OCI-LY1 (cell line): ENCODE measurements at regions not wholly inside any gene's neighbourhood (a gene's known extent, or its start where the extent isn't known, plus 50 kb on each side); places are given as distances from the start of the nearest gene placed in this dataset.

Experiments
- H2AFZ ChIP-seq: fragments of 200-600 bp; sonication (generic), shearing (Covaris generic); 2 replicates; pipeline ENCODE4 v1.6.0; 2014; ENCODE audit warnings: antibody characterized with exemption, mild to moderate bottlenecking, low read length
- H3F3A ChIP-seq: fragments of 200-600 bp; sonication (generic), shearing (Covaris generic); 2 replicates; pipeline ENCODE4 v1.6.0; 2014; ENCODE audit warnings: mild to moderate bottlenecking, antibody characterized with exemption, low read length, moderate library complexity; ENCODE audit not compliant: insufficient read depth
- H3K27ac ChIP-seq: fragments of 200-600 bp; sonication (generic); 2 replicates; pipeline ENCODE4 v1.5.1; 2014; ENCODE audit warnings: low read length, mixed run types, mild to moderate bottlenecking, low read depth; ENCODE audit not compliant: poor library complexity, severe bottlenecking
- H3K27me3 ChIP-seq: fragments of 200-600 bp; sonication (generic); 2 replicates; pipeline ENCODE4 v1.6.0; 2014; ENCODE audit warnings: antibody characterized with exemption, mild to moderate bottlenecking, low read length, moderate library complexity; ENCODE audit not compliant: insufficient read depth
- H3K36me3 ChIP-seq: fragments of 200-600 bp; sonication (generic); 2 replicates; pipeline ENCODE4 v1.6.1; 2014; ENCODE audit warnings: mild to moderate bottlenecking, antibody characterized with exemption, low read length, moderate library complexity, mixed read lengths; ENCODE audit not compliant: insufficient read depth
- H3K4me1 ChIP-seq: fragments of 200-600 bp; sonication (generic); 2 replicates; pipeline ENCODE4 v1.5.1; 2014; ENCODE audit warnings: mild to moderate bottlenecking, low read length, moderate library complexity; ENCODE audit not compliant: insufficient read depth, severe bottlenecking
- H3K4me2 ChIP-seq: fragments of 200-600 bp; sonication (generic), shearing (Covaris generic); 2 replicates; pipeline ENCODE4 v1.6.1; 2014; ENCODE audit warnings: low read length
- H3K4me3 ChIP-seq: fragments of 200-600 bp; sonication (generic); 2 replicates; pipeline ENCODE4 v1.5.1; 2014; ENCODE audit warnings: low read length, low read depth, mild to moderate bottlenecking, mixed read lengths; ENCODE audit not compliant: poor library complexity, severe bottlenecking
- H3K79me2 ChIP-seq: fragments of 200-600 bp; shearing (Covaris generic); 2 replicates; pipeline ENCODE4 v1.6.1; 2016; ENCODE audit warnings: mixed run types, low read length, mixed read lengths; ENCODE audit not compliant: insufficient read depth
- H3K9ac ChIP-seq: fragments of 200-600 bp; sonication (generic), shearing (Covaris generic); 2 replicates; pipeline ENCODE4 v1.6.1; 2014; ENCODE audit warnings: mild to moderate bottlenecking, low read length, mixed read lengths
- H3K9me2 ChIP-seq: fragments of 200-600 bp; sonication (generic), shearing (Covaris generic); 2 replicates; pipeline ENCODE4 v1.6.1; 2014; ENCODE audit warnings: low read depth, mild to moderate bottlenecking, low read length, mixed read lengths
- H3K9me3 ChIP-seq: fragments of 200-600 bp; shearing (Covaris generic); 2 replicates; pipeline ENCODE4 v1.6.1; 2014; ENCODE audit warnings: low read length, mixed read lengths
- H4K20me1 ChIP-seq: fragments of 200-600 bp; sonication (generic), shearing (Covaris generic); 2 replicates; pipeline ENCODE4 v1.6.0; 2016; ENCODE audit warnings: mild to moderate bottlenecking, low read length; ENCODE audit not compliant: insufficient read depth
- EZH2 ChIP-seq: fragments of 200-600 bp; sonication (generic), shearing (Covaris generic); IDR thresholded peaks from 2 replicates; pipeline ENCODE4 v1.8.0; 2017; ENCODE audit warnings: borderline replicate concordance, mixed run types, mild to moderate bottlenecking, antibody characterized with exemption, low read length, moderate library complexity, mixed read lengths
- TF ChIP-seq, protein P1 (sequence below): fragments of 200-600 bp; sonication (generic), shearing (Covaris generic); IDR thresholded peaks from 2 replicates; pipeline ENCODE4 v1.5.1; 2017; ENCODE audit warnings: mild to moderate bottlenecking, antibody characterized with exemption, low read length, moderate library complexity, mixed read lengths

DNA sequence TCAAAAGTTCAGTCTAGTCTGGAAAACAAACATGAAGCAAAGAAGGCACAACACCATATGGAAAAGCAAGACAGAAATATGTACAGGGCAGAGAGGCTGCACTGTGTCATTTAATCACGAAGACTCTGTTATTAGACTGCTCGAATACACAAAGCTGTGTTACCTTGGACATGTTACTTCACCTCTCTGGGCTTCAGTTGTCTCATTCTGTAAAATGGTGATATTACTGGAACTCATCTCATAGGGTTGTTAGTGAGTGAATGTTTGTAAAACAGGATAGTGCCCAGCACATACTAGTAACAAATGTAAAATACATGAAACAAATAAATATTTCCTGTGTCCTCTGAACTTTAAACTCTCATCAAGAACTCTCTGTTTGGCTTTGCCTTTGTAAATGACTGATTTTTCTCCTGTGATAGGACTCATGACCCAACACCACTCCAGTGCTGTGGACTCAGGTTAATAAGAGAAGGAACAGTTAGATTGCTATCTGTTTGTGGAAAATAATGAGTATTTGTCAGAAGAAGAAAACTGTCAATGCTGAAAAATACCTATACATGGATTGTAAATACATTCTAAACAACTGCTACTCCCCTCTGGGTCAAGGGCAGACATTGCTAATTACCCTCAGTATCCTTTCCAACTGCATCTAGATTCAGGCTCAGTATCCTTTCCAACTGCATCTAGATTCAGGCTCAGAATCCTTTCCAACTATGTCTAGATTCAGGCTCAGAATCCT is 62.3 kb downstream of the ZIC5 start:
- H3K9ac ChIP-seq, result no peak overlapping the region
- no peaks in the 10 kb centered on the region for H3K79me2 ChIP-seq
- no peak overlapping the region for H3K4me3 ChIP-seq
- TF ChIP-seq, protein P1, sequence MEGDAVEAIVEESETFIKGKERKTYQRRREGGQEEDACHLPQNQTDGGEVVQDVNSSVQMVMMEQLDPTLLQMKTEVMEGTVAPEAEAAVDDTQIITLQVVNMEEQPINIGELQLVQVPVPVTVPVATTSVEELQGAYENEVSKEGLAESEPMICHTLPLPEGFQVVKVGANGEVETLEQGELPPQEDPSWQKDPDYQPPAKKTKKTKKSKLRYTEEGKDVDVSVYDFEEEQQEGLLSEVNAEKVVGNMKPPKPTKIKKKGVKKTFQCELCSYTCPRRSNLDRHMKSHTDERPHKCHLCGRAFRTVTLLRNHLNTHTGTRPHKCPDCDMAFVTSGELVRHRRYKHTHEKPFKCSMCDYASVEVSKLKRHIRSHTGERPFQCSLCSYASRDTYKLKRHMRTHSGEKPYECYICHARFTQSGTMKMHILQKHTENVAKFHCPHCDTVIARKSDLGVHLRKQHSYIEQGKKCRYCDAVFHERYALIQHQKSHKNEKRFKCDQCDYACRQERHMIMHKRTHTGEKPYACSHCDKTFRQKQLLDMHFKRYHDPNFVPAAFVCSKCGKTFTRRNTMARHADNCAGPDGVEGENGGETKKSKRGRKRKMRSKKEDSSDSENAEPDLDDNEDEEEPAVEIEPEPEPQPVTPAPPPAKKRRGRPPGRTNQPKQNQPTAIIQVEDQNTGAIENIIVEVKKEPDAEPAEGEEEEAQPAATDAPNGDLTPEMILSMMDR, result no peak
- TF ChIP-seq EZH2, result no peak
- no peaks in the 10 kb centered on the region for H3K36me3 ChIP-seq
- no peaks in the 10 kb centered on the region for H3K9me2 ChIP-seq
- no peaks in the 10 kb centered on the region; the same call in 1 of the 2 replicates for H3K27me3 ChIP-seq
- H2AFZ ChIP-seq, result no peak overlapping the region
- H3K4me2 ChIP-seq, result no peak overlapping the region
- H3K27ac ChIP-seq, result no peak overlapping the region
- no peaks in the 10 kb centered on the region for H4K20me1 ChIP-seq
- no peaks in the 10 kb centered on the region for H3F3A ChIP-seq
- H3K4me1 ChIP-seq, result no peaks in the 10 kb centered on the region
- H3K9me3 ChIP-seq, result no peaks in the 10 kb centered on the region

DNA sequence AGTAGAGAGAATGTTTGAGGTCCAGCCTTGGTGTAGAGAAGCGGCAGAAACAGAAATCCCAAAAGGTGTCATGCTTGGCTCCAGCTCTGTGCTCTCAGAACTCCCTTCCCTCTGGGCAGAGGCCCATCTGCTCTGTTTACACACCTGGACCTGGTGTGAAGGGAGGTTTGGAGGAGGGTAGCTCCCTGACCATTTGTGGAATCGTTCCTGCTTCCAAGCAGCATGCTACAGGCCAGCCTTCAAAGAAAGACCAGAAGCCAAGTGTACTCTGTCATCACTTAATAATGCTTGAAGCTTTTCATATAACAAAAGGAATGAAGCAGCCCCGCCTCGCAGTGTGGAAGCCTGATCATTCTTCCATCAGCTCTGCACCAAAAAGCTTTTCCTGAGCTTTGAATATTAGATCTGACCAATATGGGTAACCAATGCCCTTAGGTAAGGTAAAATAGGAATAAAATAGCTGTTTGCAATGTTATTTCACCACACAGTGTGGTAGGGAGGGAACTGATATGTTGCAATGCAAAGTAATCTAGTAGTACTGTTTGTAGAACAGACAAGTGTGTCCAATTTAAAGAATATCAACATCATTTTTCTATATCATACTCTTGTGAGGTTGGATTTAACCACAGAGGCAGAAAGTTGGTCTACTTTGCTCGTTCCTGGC is 63.3 kb downstream of the ZIC5 start:
- Histone ChIP-seq H3K27me3 (no peaks in the 10 kb centered on the region; the same call in 1 of the 2 replicates), H3K9me3 (no peaks in the 10 kb centered on the region), H3K27ac (no peak overlapping the region), H4K20me1 (no peaks in the 10 kb centered on the region), H3K9ac (no peak overlapping the region), H3K79me2 (no peaks in the 10 kb centered on the region), H3K4me2 (no peak overlapping the region), H3K4me1 (no peaks in the 10 kb centered on the region), H3K4me3 (no peak overlapping the region), H3K36me3 (no peaks in the 10 kb centered on the region), H3F3A (no peaks in the 10 kb centered on the region), H2AFZ (no peak overlapping the region), H3K9me2 (no peaks in the 10 kb centered on the region)
- TF ChIP-seq EZH2, result no peak

DNA sequence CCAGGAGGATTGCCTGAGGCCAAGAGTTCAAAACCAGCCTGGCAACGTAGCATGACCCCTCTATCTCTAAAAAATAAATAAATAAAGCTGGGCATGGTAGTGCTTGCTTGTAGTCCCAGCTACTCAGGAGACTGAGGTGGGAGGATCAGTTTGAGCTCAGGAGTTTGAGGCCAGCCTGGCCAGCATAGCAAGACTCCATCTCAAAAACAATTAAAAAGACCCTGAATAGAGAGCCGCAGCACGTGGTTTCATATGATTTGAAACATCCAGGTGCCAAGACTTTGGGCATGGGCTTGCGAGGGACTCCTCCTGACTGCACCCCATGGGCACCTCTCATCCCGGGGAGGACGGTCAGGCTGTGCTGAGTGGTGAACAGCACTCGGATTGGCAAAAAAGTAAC is 63.9 kb downstream of the ZIC5 start:
- Histone ChIP-seq H3K27ac (no peak overlapping the region), H3K79me2 (no peaks in the 10 kb centered on the region), H3F3A (no peaks in the 10 kb centered on the region), H3K9me3 (no peaks in the 10 kb centered on the region), H3K36me3 (no peaks in the 10 kb centered on the region), H2AFZ (no peak overlapping the region), H3K4me1 (no peaks in the 10 kb centered on the region), H3K4me2 (no peak overlapping the region), H4K20me1 (no peaks in the 10 kb centered on the region), H3K9me2 (no peaks in the 10 kb centered on the region), H3K27me3 (no peaks in the 10 kb centered on the region; the same call in 1 of the 2 replicates), H3K9ac (no peak overlapping the region), H3K4me3 (no peak overlapping the region)
- TF ChIP-seq EZH2, result no peak
- TF ChIP-seq, protein P1, result no peak
